ENCODE measurements at regions not wholly inside any gene's neighbourhood (a gene's known extent, or its start where the extent isn't known, plus 50 kb on each side); places are given as distances from the start of the nearest gene placed in this dataset.

GRCh38 chr3:34531156-34531555 lies 732.7 kb downstream of the PDCD6IP start:
- no peak overlapping the region for H3K4me3 ChIP-seq
- H3K27ac ChIP-seq, result no peak overlapping the region

GRCh38 chr3:34533451-34533850 lies 735.0 kb downstream of the PDCD6IP start:
- H3K4me3 ChIP-seq, result no peak overlapping the region
- H3K27ac ChIP-seq, result no peak overlapping the region

- Histone ChIP-seq H3K4me3 (no peak overlapping the region), H3K27ac (no peak overlapping the region)
Observed at GRCh38 chr3:34534013-34534412, 735.6 kb downstream of the PDCD6IP start.

- Histone ChIP-seq H3K4me3 (no peak overlapping the region), H3K27ac (no peak overlapping the region)
Observed at GRCh38 chr3:34544136-34544535, 745.7 kb downstream of the PDCD6IP start.

GRCh38 chr3:34547297-34547920 lies 749.0 kb downstream of the PDCD6IP start:
- no peak overlapping the region for H3K4me3 ChIP-seq
- H3K27ac ChIP-seq, result no peak overlapping the region

GRCh38 chr3:34567266-34567665 lies 768.8 kb downstream of the PDCD6IP start:
- H3K27ac ChIP-seq, result no peak overlapping the region
- H3K4me3 ChIP-seq, result no peak overlapping the region

GRCh38 chr3:34568766-34569165 lies 770.3 kb downstream of the PDCD6IP start:
- H3K4me3 ChIP-seq, result no peak overlapping the region
- no peak overlapping the region for H3K27ac ChIP-seq

GRCh38 chr3:34569437-34569836 lies 771.0 kb downstream of the PDCD6IP start:
- H3K27ac ChIP-seq, result no peak overlapping the region

GRCh38 chr3:34570916-34571705 lies 772.7 kb downstream of the PDCD6IP start:
- H3K4me3 ChIP-seq, result no peak overlapping the region
- no peak overlapping the region for H3K27ac ChIP-seq

More at GRCh38 chr3:34569437-34569836, 771.0 kb downstream of the PDCD6IP start:
- H3K4me3 ChIP-seq, result no peak overlapping the region

- Histone ChIP-seq H3K27ac (no peak overlapping the region), H3K4me3 (no peak overlapping the region)
Observed at GRCh38 chr3:34571714-34572113, 773.3 kb downstream of the PDCD6IP start.

GRCh38 chr3:34575776-34576175 lies 777.3 kb downstream of the PDCD6IP start:
- Histone ChIP-seq H3K27ac (no peak overlapping the region), H3K4me3 (no peak overlapping the region)

- Histone ChIP-seq H3K27ac (no peak overlapping the region), H3K4me3 (no peak overlapping the region)
Observed at GRCh38 chr3:34582055-34582454, 783.6 kb downstream of the PDCD6IP start.

GRCh38 chr3:34583451-34583850 lies 785.0 kb downstream of the PDCD6IP start:
- no peak overlapping the region for H3K27ac ChIP-seq
- H3K4me3 ChIP-seq, result no peak overlapping the region

GRCh38 chr3:34584971-34585370 lies 786.5 kb downstream of the PDCD6IP start:
- no peak overlapping the region for H3K4me3 ChIP-seq
- H3K27ac ChIP-seq, result no peak overlapping the region

GRCh38 chr3:34599595-34599994 lies 801.2 kb downstream of the PDCD6IP start:
- H3K4me3 ChIP-seq, result no peak overlapping the region
- H3K27ac ChIP-seq, result no peak overlapping the region

- no peak overlapping the region for H3K4me3 ChIP-seq
- H3K27ac ChIP-seq, result no peak overlapping the region
Observed at GRCh38 chr3:34619990-34620389, 821.6 kb downstream of the PDCD6IP start.

GRCh38 chr3:34626699-34627098 lies 828.3 kb downstream of the PDCD6IP start:
- no peak overlapping the region for H3K4me3 ChIP-seq

GRCh38 chr3:34634939-34635338 lies 836.5 kb downstream of the PDCD6IP start:
- Histone ChIP-seq H3K27ac (no peak overlapping the region), H3K4me3 (no peak overlapping the region)

More at GRCh38 chr3:34626699-34627098, 828.3 kb downstream of the PDCD6IP start:
- H3K27ac ChIP-seq, result no peak overlapping the region

GRCh38 chr3:34635352-34635850 lies 837.0 kb downstream of the PDCD6IP start:
- Histone ChIP-seq H3K27ac (no peak overlapping the region), H3K4me3 (no peak overlapping the region)

GRCh38 chr3:34646911-34647460 lies 848.6 kb downstream of the PDCD6IP start:
- Histone ChIP-seq H3K27ac (no peak overlapping the region), H3K4me3 (no peak overlapping the region)

GRCh38 chr3:34650131-34650530 lies 851.7 kb downstream of the PDCD6IP start:
- Histone ChIP-seq H3K27ac (no peak overlapping the region), H3K4me3 (no peak overlapping the region)

All from skin epidermis (tissue), 12 donors.